Neural progenitor cell (in vitro differentiated cells): ENCODE measurements at regions not wholly inside any gene's neighbourhood (a gene's known extent, or its start where the extent isn't known, plus 50 kb on each side); places are given as distances from the start of the nearest gene placed in this dataset.
A peak's percentile ranks its signal among the peaks of the same experiment; 100 is the strongest.

Source experiments
- DNase-seq: peaks from one replicate; pipeline ENCODE4 v3.0.0-alpha.2; 2016; ENCODE audit warnings: low spot score
- H2AFZ ChIP-seq: fragments of 200-600 bp; sonication (generic); replicated peaks from 2 replicates; pipeline ENCODE4 v1.6.1; 2016; ENCODE audit warnings: antibody characterized with exemption
- H3F3A ChIP-seq: fragments of 200-600 bp; sonication (generic); 2 replicates; pipeline ENCODE4 v1.6.1; 2016; ENCODE audit warnings: antibody characterized with exemption, low read depth
- H3K27ac ChIP-seq: fragments of 200-600 bp; sonication (generic); 2 replicates; pipeline ENCODE4 v1.5.1; 2016; ENCODE audit warnings: mild to moderate bottlenecking
- H3K27me3 ChIP-seq: fragments of 200-600 bp; sonication (generic); 2 replicates; pipeline ENCODE4 v1.6.1; 2016; ENCODE audit warnings: mild to moderate bottlenecking, moderate library complexity
- H3K36me3 ChIP-seq: fragments of 200-600 bp; sonication (generic); 2 replicates; pipeline ENCODE4 v1.5.1; 2016
- H3K4me1 ChIP-seq: fragments of 200-600 bp; sonication (generic); 2 replicates; pipeline ENCODE4 v1.6.1; 2016; ENCODE audit warnings: mixed run types
- H3K4me2 ChIP-seq: fragments of 200-600 bp; sonication (generic); 2 replicates; pipeline ENCODE4 v1.6.1; 2016
- H3K4me3 ChIP-seq: fragments of 200-600 bp; sonication (generic); 2 replicates; pipeline ENCODE4 v1.5.1; 2016
- H3K79me2 ChIP-seq: fragments of 200-600 bp; sonication (generic); 2 replicates; pipeline ENCODE4 v1.6.1; 2016; ENCODE audit warnings: low read depth
- H3K9ac ChIP-seq: fragments of 200-600 bp; sonication (generic); 2 replicates; pipeline ENCODE4 v1.6.1; 2016
- H3K9me3 ChIP-seq: fragments of 200-600 bp; sonication (generic); 2 replicates; pipeline ENCODE4 v1.5.1; 2016; ENCODE audit warnings: low read depth
- H4K20me1 ChIP-seq: fragments of 200-600 bp; sonication (generic); 2 replicates; pipeline ENCODE4 v1.6.1; 2016; ENCODE audit warnings: low read depth
- H3K27ac Mint-ChIP-seq: 3 replicates; pipeline ENCODE4 v1.8.0; 2021; ENCODE audit warnings: mixed read lengths
- H3K27me3 Mint-ChIP-seq: 2 replicates; pipeline ENCODE4 v1.8.0; 2022; ENCODE audit warnings: low read depth, mild to moderate bottlenecking, inconsistent platforms, moderate library complexity, mixed read lengths; ENCODE audit not compliant: insufficient read depth
- H3K36me3 Mint-ChIP-seq: 3 replicates; pipeline ENCODE4 v1.8.0; 2021; ENCODE audit warnings: mixed read lengths
- H3K4me1 Mint-ChIP-seq: 3 replicates; pipeline ENCODE4 v1.8.0; 2021; ENCODE audit warnings: mixed read lengths
- H3K4me3 Mint-ChIP-seq: 3 replicates; pipeline ENCODE4 v1.8.0; 2021; ENCODE audit warnings: mild to moderate bottlenecking, moderate library complexity, mixed read lengths
- H3K9me3 Mint-ChIP-seq: 3 replicates; pipeline ENCODE4 v1.8.0; 2020; ENCODE audit warnings: mixed read lengths
- CTCF ChIP-seq: fragments of 200-600 bp; sonication (generic); IDR thresholded peaks from 2 replicates; pipeline ENCODE4 v1.5.1; 2017; ENCODE audit warnings: antibody characterized with exemption, mild to moderate bottlenecking
- EZH2 ChIP-seq: fragments of 200-600 bp; sonication (generic); IDR thresholded peaks from 2 replicates; pipeline ENCODE4 v1.6.1; 2017; ENCODE audit warnings: antibody characterized with exemption, mild to moderate bottlenecking, moderate library complexity
- EZH2phosphoT487 ChIP-seq: fragments of 200-600 bp; sonication (generic); IDR thresholded peaks from 2 replicates; pipeline ENCODE4 v1.6.1; 2017; ENCODE audit warnings: antibody characterized with exemption

- no peaks in the 10 kb centered on the region for H4K20me1 ChIP-seq
- H3K27ac ChIP-seq: no peak overlapping the region
- H3K4me3 Mint-ChIP-seq: no peak overlapping the region
- no peak overlapping the region for H3K27ac Mint-ChIP-seq
- no peaks in the 10 kb centered on the region for H3K27me3 ChIP-seq
- peaks cover 19% of the 10 kb centered on the region for H3K4me1 ChIP-seq
- H3K79me2 ChIP-seq: no peaks in the 10 kb centered on the region
- no peak overlapping the region for H3K4me3 ChIP-seq
- no peak for TF ChIP-seq EZH2phosphoT487
- TF ChIP-seq CTCF: no peak
- no peak for TF ChIP-seq EZH2
- H3K36me3 Mint-ChIP-seq: no peaks in the 10 kb centered on the region
- no peaks in the 10 kb centered on the region for H3F3A ChIP-seq
- no peaks in the 10 kb centered on the region for H3K9me3 ChIP-seq
- H3K9ac ChIP-seq: no peak overlapping the region
- no peak overlapping the region for H2AFZ ChIP-seq
- H3K4me2 ChIP-seq: no peak overlapping the region
- no peaks in the 10 kb centered on the region for H3K9me3 Mint-ChIP-seq
- H3K4me1 Mint-ChIP-seq: peaks cover 9% of the 10 kb centered on the region
- no peaks in the 10 kb centered on the region for H3K27me3 Mint-ChIP-seq
- DNase-seq: no peak
- no peaks in the 10 kb centered on the region for H3K36me3 ChIP-seq
Observed at GRCh38 chr9:99447951-99448350, 225.9 kb downstream of the SEC61B start.

- no peaks in the 10 kb centered on the region for H3F3A ChIP-seq
- no peak overlapping the region for H3K4me3 ChIP-seq
- H4K20me1 ChIP-seq: no peaks in the 10 kb centered on the region
- H3K27me3 ChIP-seq: no peaks in the 10 kb centered on the region
- no peaks in the 10 kb centered on the region for H3K27me3 Mint-ChIP-seq
- no peaks in the 10 kb centered on the region for H3K9me3 Mint-ChIP-seq
- no peak overlapping the region for H3K4me2 ChIP-seq
- no peak overlapping the region for H3K27ac Mint-ChIP-seq
- no peak overlapping the region for H2AFZ ChIP-seq
- H3K36me3 Mint-ChIP-seq: no peaks in the 10 kb centered on the region
- TF ChIP-seq EZH2phosphoT487: no peak
- no peak for TF ChIP-seq EZH2
- H3K79me2 ChIP-seq: no peaks in the 10 kb centered on the region
- H3K27ac ChIP-seq: no peak overlapping the region
- no peaks in the 10 kb centered on the region for H3K9me3 ChIP-seq
- H3K4me1 Mint-ChIP-seq: peaks cover 3% of the 10 kb centered on the region
- H3K4me3 Mint-ChIP-seq: no peak overlapping the region
- H3K36me3 ChIP-seq: no peaks in the 10 kb centered on the region
- DNase-seq: no peak
- no peak overlapping the region for H3K9ac ChIP-seq
- H3K4me1 ChIP-seq: peaks cover 13% of the 10 kb centered on the region
Observed at GRCh38 chr9:99449726-99450125, 227.6 kb downstream of the SEC61B start.

- Histone ChIP-seq H3K27ac (no peak overlapping the region), H3K4me3 (no peak overlapping the region), H3K4me2 (no peak overlapping the region), H2AFZ (no peak overlapping the region), H3K79me2 (no peaks in the 10 kb centered on the region), H3F3A (no peaks in the 10 kb centered on the region), H3K27me3 (no peaks in the 10 kb centered on the region), H4K20me1 (no peaks in the 10 kb centered on the region), H3K9ac (no peak overlapping the region), H3K9me3 (no peaks in the 10 kb centered on the region), H3K4me1 (peaks cover 12% of the 10 kb centered on the region), H3K36me3 (no peaks in the 10 kb centered on the region)
- H3K9me3 Mint-ChIP-seq: no peaks in the 10 kb centered on the region
- TF ChIP-seq CTCF: no peak
- TF ChIP-seq EZH2phosphoT487: peak; percentile 60
- H3K36me3 Mint-ChIP-seq: no peaks in the 10 kb centered on the region
- no peak overlapping the region for H3K27ac Mint-ChIP-seq
- no peaks in the 10 kb centered on the region for H3K4me1 Mint-ChIP-seq
- H3K27me3 Mint-ChIP-seq: no peaks in the 10 kb centered on the region
- H3K4me3 Mint-ChIP-seq: no peak overlapping the region
- peak; percentile 38 for DNase-seq
Observed at GRCh38 chr9:99451112-99451606, 229.1 kb downstream of the SEC61B start.

GRCh38 chr9:99457406-99457805, 235.3 kb downstream of the SEC61B start:
- no peaks in the 10 kb centered on the region for H3K9me3 ChIP-seq
- no peaks in the 10 kb centered on the region for H3K27me3 ChIP-seq
- H3K4me3 ChIP-seq: no peak overlapping the region
- no peaks in the 10 kb centered on the region for H3F3A ChIP-seq
- Mint-ChIP-seq H3K9me3 (no peaks in the 10 kb centered on the region), H3K27ac (no peak overlapping the region), H3K4me1 (no peaks in the 10 kb centered on the region), H3K27me3 (peaks cover 4% of the 10 kb centered on the region), H3K36me3 (no peaks in the 10 kb centered on the region), H3K4me3 (no peak overlapping the region)
- DNase-seq: no peak
- H3K4me1 ChIP-seq: no peaks in the 10 kb centered on the region
- H3K4me2 ChIP-seq: no peak overlapping the region
- TF ChIP-seq EZH2 (no peak), CTCF (no peak), EZH2phosphoT487 (no peak)
- no peak overlapping the region for H3K27ac ChIP-seq
- no peak overlapping the region for H3K9ac ChIP-seq
- H4K20me1 ChIP-seq: no peaks in the 10 kb centered on the region
- H3K36me3 ChIP-seq: no peaks in the 10 kb centered on the region
- H3K79me2 ChIP-seq: no peaks in the 10 kb centered on the region
- no peak overlapping the region for H2AFZ ChIP-seq
